HG03196 (cell line): ENCODE measurements at regions not wholly inside any gene's neighbourhood (a gene's known extent, or its start where the extent isn't known, plus 50 kb on each side); places are given as distances from the start of the nearest gene placed in this dataset.

Source experiments
- ATAC-seq: cut with Tn5 transposase; IDR thresholded peaks from one replicate; pipeline ENCODE4 v1.9.1; 2021; ENCODE audit not compliant: unreplicated experiment

GRCh38 chr1:106603616-106604015 is 452.9 kb upstream of the PRMT6 start:
- ATAC-seq: no peak

GRCh38 chr1:106608841-106609240 is 447.6 kb upstream of the PRMT6 start:
- ATAC-seq: no peak

- no peak for ATAC-seq
Observed at GRCh38 chr1:106613068-106613467, 443.4 kb upstream of the PRMT6 start.

- ATAC-seq: no peak
Observed at GRCh38 chr1:106613861-106614260, 442.6 kb upstream of the PRMT6 start.

GRCh38 chr1:106615473-106615872 is 441.0 kb upstream of the PRMT6 start:
- no peak for ATAC-seq

GRCh38 chr1:106619080-106619826 is 437.2 kb upstream of the PRMT6 start:
- ATAC-seq: no peak

- no peak for ATAC-seq
Observed at GRCh38 chr1:106619827-106620134, 436.7 kb upstream of the PRMT6 start.

- no peak for ATAC-seq
Observed at GRCh38 chr1:106620521-106620954, 435.9 kb upstream of the PRMT6 start.

GRCh38 chr1:106621853-106622252 is 434.6 kb upstream of the PRMT6 start:
- no peak for ATAC-seq

GRCh38 chr1:106637566-106637965 is 418.9 kb upstream of the PRMT6 start:
- ATAC-seq: no peak

GRCh38 chr1:106646261-106646784 is 410.2 kb upstream of the PRMT6 start:
- ATAC-seq: no peak

GRCh38 chr1:106646816-106647215 is 409.7 kb upstream of the PRMT6 start:
- ATAC-seq: no peak

GRCh38 chr1:106651028-106651762 is 405.3 kb upstream of the PRMT6 start:
- no peak for ATAC-seq

GRCh38 chr1:106659490-106660244 is 396.8 kb upstream of the PRMT6 start:
- ATAC-seq: no peak

GRCh38 chr1:106675558-106675957 is 380.9 kb upstream of the PRMT6 start:
- ATAC-seq: no peak

- no peak for ATAC-seq
Observed at GRCh38 chr1:106676021-106676420, 380.5 kb upstream of the PRMT6 start.

- no peak for ATAC-seq
Observed at GRCh38 chr1:106677181-106677580, 379.3 kb upstream of the PRMT6 start.

- ATAC-seq: no peak
Observed at GRCh38 chr1:106677721-106678120, 378.8 kb upstream of the PRMT6 start.

- no peak for ATAC-seq
Observed at GRCh38 chr1:106678279-106679050, 378.0 kb upstream of the PRMT6 start.

- ATAC-seq: no peak
Observed at GRCh38 chr1:106680216-106680615, 376.3 kb upstream of the PRMT6 start.

GRCh38 chr1:106680776-106681344 is 375.6 kb upstream of the PRMT6 start:
- no peak for ATAC-seq
